SK-N-SH treated with all-trans-retinoic acid at 6 μM for 48 hours (cell line): ENCODE measurements at regions not wholly inside any gene's neighbourhood (a gene's known extent, or its start where the extent isn't known, plus 50 kb on each side); places are given as distances from the start of the nearest gene placed in this dataset.

Experiments
- BACH2 ChIP-seq: fragments of 250-450 bp; sonication (Bioruptor Pico); IDR thresholded peaks from 2 replicates; pipeline ENCODE4 v1.9.0; 2021; ENCODE audit warnings: mild to moderate bottlenecking, borderline replicate concordance
- CREB5 ChIP-seq: fragments of 250-450 bp; sonication (Bioruptor Pico); IDR thresholded peaks from 2 replicates; pipeline ENCODE4 v1.5.1; 2020; ENCODE audit warnings: low read depth, mild to moderate bottlenecking, moderate library complexity
- ESRRG ChIP-seq: fragments of 250-450 bp; sonication (Bioruptor Pico); IDR thresholded peaks from 2 replicates; pipeline ENCODE4 v1.6.1; 2021; ENCODE audit warnings: mild to moderate bottlenecking
- POU6F1 ChIP-seq: fragments of 250-450 bp; sonication (Bioruptor Pico); IDR thresholded peaks from 2 replicates; pipeline ENCODE4 v1.8.0; 2021; ENCODE audit warnings: low read depth, mild to moderate bottlenecking, moderate library complexity, borderline replicate concordance
- TCF4 ChIP-seq: fragments of 250-450 bp; sonication (Bioruptor Pico); IDR thresholded peaks from 2 replicates; pipeline ENCODE4 v1.8.0; 2021; ENCODE audit warnings: mild to moderate bottlenecking, moderate library complexity, borderline replicate concordance
- ZFP3 ChIP-seq: fragments of 250-450 bp; sonication (Bioruptor Pico); IDR thresholded peaks from 2 replicates; pipeline ENCODE4 v1.5.0; 2020; ENCODE audit warnings: mild to moderate bottlenecking, moderate library complexity

- peak; percentile 75 for TF ChIP-seq TCF4 (CRISPR knock-in tag)
- TF ChIP-seq ESRRG (CRISPR knock-in tag) = no peak
- no peak for TF ChIP-seq POU6F1 (CRISPR knock-in tag)
- no peak for TF ChIP-seq CREB5
- no peak for TF ChIP-seq ZFP3 (CRISPR knock-in tag)
- no peak for TF ChIP-seq BACH2 (CRISPR knock-in tag)
Measured at GRCh38 chr4:161133586-161134276, 1030.1 kb downstream of the FSTL5 start.
